Endothelial cell of umbilical vein (primary cell): ENCODE measurements at regions not wholly inside any gene's neighbourhood (a gene's known extent, or its start where the extent isn't known, plus 50 kb on each side); places are given as distances from the start of the nearest gene placed in this dataset.

ENCODE experiments used
- BruUV-seq: library from RNA; stranded (reverse); fragments of 400-500 nt; replicated peaks from 2 replicates; lab custom pipeline; 2021; lab: Mats Ljungman, UMichigan
- CTCF ChIA-PET: fragments of 300-600, 350-600 bp; sonication (Branson Sonifier 250); formaldehyde crosslinking; loops from one replicate; lab custom pipeline; 2021; ENCODE audit warnings: antibody characterized with exemption, inconsistent platforms; lab: Charles Lee
- POLR2A ChIA-PET: fragments of 300-600, 350-600 bp; sonication (Branson Sonifier 250); formaldehyde crosslinking; loops from one replicate; lab custom pipeline; 2021; ENCODE audit warnings: antibody characterized with exemption, inconsistent platforms; lab: Charles Lee
- DNase-seq: peaks from one replicate; pipeline ENCODE4 v3.0.0-alpha.2; 2011; ENCODE audit warnings: low read depth, low spot score
- FAIRE-seq: peaks from 2 replicates; lab custom pipeline; 2011; peaks lifted over from hg19 to GRCh38; lab: Jason Lieb, UNC
- H2AFZ ChIP-seq: 2 replicates; pipeline ENCODE4 v1.6.0; 2012; ENCODE audit warnings: low read depth, low read length, control low read depth, inconsistent platforms
- H3K27ac ChIP-seq: 2 replicates; pipeline ENCODE4 v1.5.1; 2011; ENCODE audit warnings: low read depth, mild to moderate bottlenecking, control low read depth, low read length, moderate library complexity; ENCODE audit not compliant: insufficient read depth
- H3K27me3 ChIP-seq, 2 experiments: 2 replicates each; pipeline versions ENCODE4 v1.6.0 to v1.6.1; 2011; ENCODE audit warnings: low read length in 2 of 2, mixed read lengths in 1 of 2; ENCODE audit not compliant: control insufficient read depth in 2 of 2, insufficient read depth in 2 of 2
- H3K36me3 ChIP-seq, 2 experiments: 2 replicates in 1 of 2; 3 replicates in 1 of 2; pipeline ENCODE4 v1.5.1; 2011; ENCODE audit warnings: low read length in 2 of 2, mild to moderate bottlenecking in 1 of 2, moderate library complexity in 1 of 2; ENCODE audit not compliant: control insufficient read depth in 2 of 2, insufficient read depth in 2 of 2; ENCODE audit errors: extremely low read depth in 1 of 2
- H3K4me1 ChIP-seq: 3 replicates; pipeline ENCODE4 v1.5.1; 2011; ENCODE audit warnings: mild to moderate bottlenecking, low read length; ENCODE audit not compliant: control insufficient read depth, insufficient read depth; ENCODE audit errors: extremely low read depth
- H3K4me2 ChIP-seq: 2 replicates; pipeline ENCODE4 v1.6.1; 2011; ENCODE audit warnings: low read length, control low read depth, mixed read lengths; ENCODE audit not compliant: insufficient read depth
- H3K4me3 ChIP-seq, 3 experiments: fragments of 200-600 bp in 1 of 3; sonication (generic), shearing (Covaris generic) in 1 of 3; replicated peaks in 1 of 3; 2 replicates each; pipeline ENCODE4 v1.5.1; 2011 to 2016; ENCODE audit warnings: control low read depth in 3 of 3, low read length in 3 of 3, mild to moderate bottlenecking in 2 of 3, inconsistent platforms in 1 of 3, low read depth in 1 of 3, moderate library complexity in 1 of 3; ENCODE audit not compliant: insufficient read depth in 1 of 3
- H3K79me2 ChIP-seq: 2 replicates; pipeline ENCODE4 v1.6.0; 2012; ENCODE audit warnings: low read length, inconsistent platforms; ENCODE audit not compliant: control insufficient read depth, insufficient read depth
- H3K9ac ChIP-seq: replicated peaks from 2 replicates; pipeline ENCODE3; 2011; ENCODE audit warnings: low read length, control low read depth; ENCODE audit not compliant: insufficient read depth; ENCODE audit errors: extremely low read depth
- H3K9me1 ChIP-seq: replicated peaks from 3 replicates; pipeline ENCODE4 v1.6.0; 2011; ENCODE audit warnings: mild to moderate bottlenecking, low read length; ENCODE audit not compliant: control insufficient read depth, insufficient read depth; ENCODE audit errors: extremely low read depth
- H3K9me3 ChIP-seq: replicated peaks from 2 replicates; pipeline ENCODE4 v1.5.1; 2012; ENCODE audit warnings: low read length, inconsistent platforms; ENCODE audit not compliant: control insufficient read depth, insufficient read depth
- H4K20me1 ChIP-seq: replicated peaks from 2 replicates; pipeline ENCODE3; 2011; ENCODE audit warnings: mild to moderate bottlenecking, low read length; ENCODE audit not compliant: control insufficient read depth, insufficient read depth; ENCODE audit errors: extremely low read depth
- CTCF ChIP-seq, 2 donors: IDR thresholded peaks; 1 replicate in 1 of 2; 2 replicates in 1 of 2; pipeline ENCODE4 v1.5.1; 2011; ENCODE audit warnings: low read length in 2 of 2, mild to moderate bottlenecking in 2 of 2, moderate library complexity in 2 of 2, control low read depth in 1 of 2, inconsistent platforms in 1 of 2, low read depth in 1 of 2; ENCODE audit not compliant: insufficient read depth in 1 of 2; ENCODE audit errors: extremely low read depth in 1 of 2
- EZH2 ChIP-seq: IDR thresholded peaks from 2 replicates; pipeline ENCODE4 v1.6.1; 2012; ENCODE audit warnings: borderline replicate concordance, low read depth, mild to moderate bottlenecking, moderate library complexity, low read length, inconsistent platforms; ENCODE audit not compliant: severe bottlenecking
- FOS ChIP-seq: IDR thresholded peaks from 2 replicates; pipeline ENCODE4 v1.6.1; 2011; ENCODE audit warnings: mild to moderate bottlenecking, low read length, moderate library complexity, borderline replicate concordance; ENCODE audit not compliant: insufficient read depth
- GATA2 ChIP-seq: IDR thresholded peaks from 2 replicates; pipeline ENCODE4 v1.7.0; 2011; ENCODE audit warnings: low read depth, mild to moderate bottlenecking, moderate library complexity, mixed read lengths, low read length; ENCODE audit not compliant: insufficient read length, insufficient read depth
- JUN ChIP-seq: IDR thresholded peaks from 2 replicates; pipeline ENCODE4 v1.6.1; 2011; ENCODE audit warnings: borderline replicate concordance, low read depth; ENCODE audit not compliant: insufficient read length, insufficient read depth
- MYC ChIP-seq: IDR thresholded peaks from one replicate; pipeline ENCODE4 v1.6.1; 2011; ENCODE audit warnings: mild to moderate bottlenecking, low read depth, low read length
- POLR2A ChIP-seq: IDR thresholded peaks from 2 replicates; pipeline ENCODE4 v1.6.1; 2012; ENCODE audit warnings: low read depth, mild to moderate bottlenecking, control low read depth, low read length
- POLR2AphosphoS5 ChIP-seq: IDR thresholded peaks from 2 replicates; pipeline ENCODE4 v1.6.1; 2012; ENCODE audit warnings: low read depth, mild to moderate bottlenecking, control low read depth, low read length, moderate library complexity; ENCODE audit not compliant: insufficient read depth
- dilution Hi-C: fragments of 300-500 bp; cut with MboI; formaldehyde crosslinking; loops from one replicate; pipeline ENCODE4 v1.15.0; 2019; ENCODE audit warnings: low sequenced_read_pairs; ENCODE audit not compliant: extremely low pct_ligation_motif_present
- intact Hi-C: fragments of 100-400 bp; cut with micrococcal nuclease; formaldehyde crosslinking; loops from one replicate; pipeline ENCODE4 v1.10.0; 2022

DNA sequence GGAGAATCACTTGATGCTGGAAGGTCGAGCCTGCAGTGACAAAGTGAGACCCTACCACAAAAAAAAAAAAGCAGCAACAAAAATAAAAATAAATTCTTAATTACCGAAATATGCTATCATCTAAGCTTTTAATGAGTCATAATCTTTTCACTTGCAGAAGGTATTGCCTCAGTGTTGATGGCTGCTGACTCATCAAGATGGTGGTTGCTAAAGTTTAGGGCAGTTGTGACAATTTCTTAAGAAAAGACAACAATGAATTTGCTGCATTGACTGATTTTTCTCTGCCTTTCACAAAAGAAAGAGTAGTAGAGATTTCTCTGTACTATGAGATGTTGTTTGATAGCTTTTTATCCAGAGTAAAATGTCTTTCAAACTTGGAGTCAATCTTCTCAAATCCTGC lies 1809.0 kb downstream of the SUCLG1 start:
- intact Hi-C loops (no loop called here), dilution Hi-C loops (no loop called here)
- no peaks in the 10 kb centered on the region for H4K20me1 ChIP-seq
- H3K4me3 ChIP-seq = no peak overlapping the region
- no peaks in the 10 kb centered on the region for H3K9me3 ChIP-seq
- FAIRE-seq (no peak), DNase-seq (no peak)
- H3K9me1 ChIP-seq = no peaks in the 10 kb centered on the region
- H3K4me2 ChIP-seq = no peak overlapping the region
- H3K4me1 ChIP-seq = no peaks in the 10 kb centered on the region
- no TSS peak for BruUV-seq
- H3K27ac ChIP-seq = no peak overlapping the region
- no peak overlapping the region for H2AFZ ChIP-seq
- H3K79me2 ChIP-seq = no peaks in the 10 kb centered on the region
- H3K9ac ChIP-seq = no peak overlapping the region
- ChIA-PET CTCF (interaction anchor here (1.0 kb wide), 1 partner anchor 28 kb away, joined by 3 read pairs; no protein-coding TSS in a partner anchor), POLR2A (no interaction called here)
- H3K36me3 ChIP-seq = no peaks in the 10 kb centered on the region
- TF ChIP-seq MYC (no peak), POLR2AphosphoS5 (no peak), JUN (no peak), CTCF (IDR thresholded peaks at IDR 0.05; ENCODE audit: extremely low read depth in 1 of 2, insufficient read depth in 1 of 2, low read depth in 1 of 2, low read length in 2 of 2) (no peak), EZH2 (no peak), GATA2 (no peak), FOS (no peak), POLR2A (no peak)
- H3K27me3 ChIP-seq = no peaks in the 10 kb centered on the region
